Gastroesophageal sphincter (tissue), 4 donors: ENCODE measurements at regions not wholly inside any gene's neighbourhood (a gene's known extent, or its start where the extent isn't known, plus 50 kb on each side); places are given as distances from the start of the nearest gene placed in this dataset.
"Not testable (repeated sequence)": the region's sequence is repeated elsewhere in the genome, so short reads cannot be mapped to it uniquely, and the experiment has no call there.

Experiments
- ATAC-seq: fragments of 150-250 bp; one replicate; pipeline ENCODE4 v1.9.1; 2016; ENCODE audit warnings: mild to moderate bottlenecking, moderate library complexity
- H3K27ac ChIP-seq, 4 donors: fragments of 200-600 bp; sonication (generic) in 3 of 4; 1 replicate in 3 of 4; 2 replicates in 1 of 4; pipeline ENCODE4 v1.5.1; 2016 to 2019
- H3K27me3 ChIP-seq: fragments of 200-600 bp; sonication (generic); one replicate; pipeline ENCODE4 v1.5.1; 2019
- H3K36me3 ChIP-seq, 2 donors: fragments of 200-600 bp; sonication (generic); one replicate each; pipeline ENCODE4 v1.5.1; 2019; ENCODE audit warnings: control low read depth in 1 of 2
- H3K4me1 ChIP-seq, 3 donors: fragments of 200-600 bp; sonication (generic); 1 replicate in 2 of 3; 2 replicates in 1 of 3; pipeline ENCODE4 v1.5.1; 2016 to 2019; ENCODE audit warnings: control low read depth in 2 of 3
- H3K4me3 ChIP-seq, 2 donors: fragments of 200-600 bp; sonication (generic); one replicate each; pipeline ENCODE4 v1.5.1; 2019; ENCODE audit warnings: mild to moderate bottlenecking in 1 of 2, moderate library complexity in 1 of 2
- H3K9me3 ChIP-seq, 3 donors: fragments of 200-600 bp; sonication (generic); one replicate each; pipeline ENCODE4 v1.5.1; 2017 to 2019; ENCODE audit warnings: control low read depth in 2 of 3
- CTCF ChIP-seq, 4 experiments: fragments of 200-600 bp in 2 of 4; fragments of 450-650 bp in 2 of 4; sonication (generic) in 1 of 4; IDR thresholded peaks; one replicate each; pipeline ENCODE4 v1.5.1; 2017 to 2019; ENCODE audit warnings: antibody characterized with exemption in 4 of 4, mild to moderate bottlenecking in 2 of 4, moderate library complexity in 2 of 4
- EP300 ChIP-seq: sonication (generic); formaldehyde crosslinking; IDR thresholded peaks from one replicate; pipeline ENCODE4 v1.6.1; 2017; ENCODE audit warnings: antibody characterized with exemption, mild to moderate bottlenecking
- POLR2A ChIP-seq, 2 donors: fragments of 450-650 bp; IDR thresholded peaks; one replicate each; pipeline ENCODE4 v1.6.1; 2017; ENCODE audit warnings: antibody characterized with exemption in 2 of 2, mild to moderate bottlenecking in 2 of 2, moderate library complexity in 1 of 2
- POLR2AphosphoS5 ChIP-seq: sonication (generic); formaldehyde crosslinking; IDR thresholded peaks from one replicate; pipeline ENCODE4 v1.6.1; 2017; ENCODE audit warnings: antibody characterized with exemption
- WGBS, 2 donors: methylation state at CpG; one replicate each; pipeline ENCODE4 v1.1.5; 2018; ENCODE audit warnings: low coverage in 1 of 2; 5-methylcytosine and 5-hydroxymethylcytosine counted together

GRCh38 chr7:50851451-50851850, 68.8 kb upstream of the GRB10 start:
- no peak for ATAC-seq
- WGBS, 2 donors, result 82 to 86% methylated on average over 2 to 7 of the region's 7 CpGs
- H3K27me3 ChIP-seq, result peaks cover 3% of the 10 kb centered on the region
- H3K4me1 ChIP-seq, result no peaks in the 10 kb centered on the region
- no peaks in the 10 kb centered on the region for H3K9me3 ChIP-seq
- H3K36me3 ChIP-seq, result no peaks in the 10 kb centered on the region
- no peak overlapping the region for H3K27ac ChIP-seq
- TF ChIP-seq EP300 (no peak), CTCF (IDR thresholded peaks at IDR 0.05) (no peak), POLR2A (IDR thresholded peaks at IDR 0.05) (no peak), POLR2AphosphoS5 (no peak)
- H3K4me3 ChIP-seq, result no peak overlapping the region

DNA sequence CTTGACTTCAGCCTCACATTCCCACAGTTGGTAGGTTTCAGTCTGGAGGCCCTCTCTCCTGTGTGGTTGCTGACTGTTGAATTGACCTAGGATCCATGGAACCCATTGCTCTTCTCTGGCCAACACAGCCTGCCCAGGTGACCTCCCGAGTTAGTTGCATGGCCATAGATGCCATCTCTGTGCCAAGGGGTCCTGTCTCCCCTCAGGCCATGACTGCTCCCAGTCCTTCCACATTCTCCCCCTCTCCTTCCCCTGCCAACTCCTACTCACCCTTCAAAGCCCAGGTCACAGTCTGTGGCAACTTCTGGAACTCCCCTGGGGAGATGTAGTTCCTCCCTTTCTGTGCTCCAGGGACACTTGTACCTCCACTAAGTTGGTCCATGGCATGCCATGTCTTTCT, 67.3 kb upstream of the GRB10 start:
- 83% methylated on average over 1 of the region's 1 CpG; no CpG with 5 or more reads in 1 of the 2 donors for WGBS, 2 donors
- Histone ChIP-seq H3K4me1 (no peaks in the 10 kb centered on the region), H3K27me3 (peaks cover 3% of the 10 kb centered on the region), H3K36me3 (no peaks in the 10 kb centered on the region), H3K27ac (no peak overlapping the region), H3K4me3 (no peak overlapping the region), H3K9me3 (no peaks in the 10 kb centered on the region)
- TF ChIP-seq EP300, result no peak
- no peak for ATAC-seq

DNA sequence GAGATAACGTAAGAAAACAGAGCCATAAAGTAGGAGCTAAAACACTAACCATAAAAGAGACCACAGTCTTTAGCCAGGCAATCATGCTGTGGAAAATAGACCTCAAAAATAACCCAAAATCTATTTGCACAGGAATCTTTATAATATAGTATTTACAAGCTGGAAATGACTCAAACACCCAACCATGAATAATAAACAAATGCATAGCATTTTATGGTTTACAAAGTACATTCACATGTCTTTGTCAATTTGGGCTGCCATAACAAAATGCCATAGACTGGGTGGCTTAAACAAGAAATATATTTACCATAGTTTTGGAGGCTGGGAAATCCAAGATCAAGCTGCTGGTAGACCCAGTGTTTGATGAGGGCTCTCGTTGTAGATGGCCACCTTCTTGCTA, 65.5 kb upstream of the GRB10 start:
- no peaks in the 10 kb centered on the region for H3K36me3 ChIP-seq
- no peak for ATAC-seq
- peaks cover 3% of the 10 kb centered on the region for H3K27me3 ChIP-seq
- TF ChIP-seq CTCF (IDR thresholded peaks at IDR 0.05), result no peak
- no peak for TF ChIP-seq EP300
- TF ChIP-seq POLR2AphosphoS5, result no peak
- no peak for TF ChIP-seq POLR2A (IDR thresholded peaks at IDR 0.05)
- no peak overlapping the region for H3K4me3 ChIP-seq
- H3K4me1 ChIP-seq, result no peaks in the 10 kb centered on the region
- 50 to 74% methylated on average over 2 of the region's 2 CpGs for WGBS, 2 donors
- H3K27ac ChIP-seq, result no peak overlapping the region
- H3K9me3 ChIP-seq, result no peaks in the 10 kb centered on the region

- not testable (repeated sequence) for H3K36me3 ChIP-seq, H3K4me3 ChIP-seq, H3K27ac ChIP-seq, H3K27me3 ChIP-seq, ATAC-seq, H3K9me3 ChIP-seq, H3K4me1 ChIP-seq
- WGBS, 2 donors, result 95% methylated on average over 4 to 7 of the region's 7 CpGs
Observed at GRCh38 chr7:50844861-50845260, 62.2 kb upstream of the GRB10 start.

- Histone ChIP-seq H3K4me3 (no peak overlapping the region), H3K9me3 (no peaks in the 10 kb centered on the region), H3K36me3 (no peaks in the 10 kb centered on the region), H3K27ac (no peak overlapping the region), H3K27me3 (no peaks in the 10 kb centered on the region), H3K4me1 (no peaks in the 10 kb centered on the region)
- TF ChIP-seq EP300, result no peak
- WGBS, 2 donors, result 74 to 81% methylated on average over 6 of the region's 6 CpGs
- ATAC-seq, result no peak
Observed at GRCh38 chr7:50842041-50842440, 59.3 kb upstream of the GRB10 start.

DNA sequence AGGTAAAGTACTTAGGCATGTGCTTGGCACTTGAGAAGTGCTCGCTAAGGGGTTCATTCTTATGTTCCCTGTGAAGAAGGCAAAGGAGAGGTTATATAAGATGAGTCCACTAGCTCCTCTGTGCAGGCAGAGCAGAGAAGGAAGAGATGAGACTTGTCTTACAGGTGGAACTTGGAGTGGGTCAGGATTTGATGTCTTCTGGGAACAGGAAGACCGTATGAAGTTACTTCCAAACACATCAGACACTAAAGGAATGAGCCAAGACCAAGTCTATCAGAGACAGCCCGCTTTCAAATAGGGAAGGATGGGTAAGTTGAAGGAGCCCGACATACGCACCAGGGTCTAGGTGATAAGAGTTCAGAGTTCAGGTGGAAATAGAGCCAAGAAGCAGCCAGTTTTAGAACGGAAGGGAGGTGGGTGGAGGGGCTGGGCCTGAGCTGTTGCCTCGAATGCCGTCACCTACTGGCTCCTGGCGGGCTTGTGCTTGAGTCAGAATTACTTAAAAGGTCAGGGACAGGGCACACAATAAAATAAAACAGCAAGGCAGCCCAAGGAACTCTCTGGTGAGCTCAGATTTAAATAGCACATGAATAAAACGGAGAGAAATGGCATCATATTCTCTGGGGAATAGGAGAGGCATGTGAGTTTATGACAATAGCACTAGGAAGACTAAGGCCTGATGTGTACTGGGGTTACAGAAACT, 56.1 kb upstream of the GRB10 start:
- ATAC-seq, result peak; percentile 79
- H3K4me1 ChIP-seq, result no peaks in the 10 kb centered on the region
- 58 to 61% methylated on average over 9 of the region's 10 CpGs for WGBS, 2 donors

More for the DNA sequence above, 56.1 kb upstream of the GRB10 start:
- Histone ChIP-seq H3K27me3 (no peaks in the 10 kb centered on the region), H3K4me3 (no peak overlapping the region), H3K27ac (no peak overlapping the region), H3K9me3 (no peaks in the 10 kb centered on the region), H3K36me3 (no peaks in the 10 kb centered on the region)
- TF ChIP-seq POLR2AphosphoS5 (no peak), EP300 (no peak), POLR2A (IDR thresholded peaks at IDR 0.05) (no peak), CTCF (IDR thresholded peaks at IDR 0.05) (no peak)
